ENCODE measurements at regions not wholly inside any gene's neighbourhood (a gene's known extent, or its start where the extent isn't known, plus 50 kb on each side); places are given as distances from the start of the nearest gene placed in this dataset.

DNA sequence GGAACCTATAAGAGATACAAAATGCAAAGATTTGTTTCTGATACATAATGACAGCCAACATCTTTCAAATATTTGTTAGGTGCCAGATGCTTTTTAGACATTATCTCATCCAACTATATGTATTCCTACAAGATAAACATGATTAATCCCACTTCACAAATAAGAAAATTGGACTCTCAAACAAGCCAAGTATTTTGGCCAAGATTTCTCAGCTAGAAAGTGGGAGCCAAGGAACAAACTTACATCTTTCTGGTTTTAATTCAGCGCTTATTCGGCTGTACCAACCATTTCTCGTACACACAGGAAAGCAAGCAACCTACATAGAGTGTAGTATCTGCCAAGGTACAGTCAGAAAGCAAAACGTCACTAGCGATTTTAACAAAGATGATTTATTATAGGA is 85.7 kb upstream of the SERP2 start:
- TF ChIP-seq YY1 (IDR thresholded peaks at IDR 0.05; ENCODE audit: insufficient read depth, insufficient read length): no peak
- TF ChIP-seq ZNF274 (IDR thresholded peaks at IDR 0.05; ENCODE audit: low read depth, low read length): no peak
